ENCODE measurements at regions not wholly inside any gene's neighbourhood (a gene's known extent, or its start where the extent isn't known, plus 50 kb on each side); places are given as distances from the start of the nearest gene placed in this dataset.

DNA sequence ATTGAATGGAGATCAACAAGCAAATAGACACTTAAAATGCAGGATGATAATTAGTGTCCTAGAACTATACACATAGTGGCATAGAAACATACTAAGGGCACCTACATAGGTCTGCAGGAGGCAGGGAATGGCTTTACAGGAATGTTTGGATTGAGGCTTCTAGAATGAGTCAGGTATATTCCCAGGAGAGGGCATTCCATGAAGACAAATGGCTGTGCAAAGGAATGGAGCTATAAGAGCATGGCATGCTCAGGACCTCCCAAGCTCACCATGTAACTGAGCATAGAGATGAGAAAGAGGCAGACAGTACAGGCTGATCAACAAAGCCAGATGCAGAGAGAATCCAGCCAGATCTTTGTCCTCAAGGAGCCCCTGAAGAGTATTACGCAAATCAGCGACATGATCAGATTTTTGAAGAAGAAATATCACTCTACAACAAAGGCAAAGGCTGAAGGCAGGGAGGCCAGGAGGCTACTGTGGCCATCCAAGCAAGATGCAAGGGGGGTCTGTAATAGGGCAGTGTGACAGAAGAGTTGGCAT lies 211.1 kb upstream of the MTNR1B start:
- ChIA-PET POLR2A (no interaction called here), CTCF (no interaction called here)
- DNase-seq (ENCODE audit: extremely low spot score), result no peak
- no peak for TF ChIP-seq FOXM1 (IDR thresholded peaks at IDR 0.05; ENCODE audit: borderline replicate concordance)
- TF ChIP-seq TARDBP (IDR thresholded peaks at IDR 0.05), result no peak
- no peak for TF ChIP-seq ARNT (IDR thresholded peaks at IDR 0.05)
- no peak for TF ChIP-seq CTBP1 (IDR thresholded peaks at IDR 0.05; ENCODE audit: borderline replicate concordance)
- TF ChIP-seq LEF1 (IDR thresholded peaks at IDR 0.05; ENCODE audit: borderline replicate concordance), result no peak
- TF ChIP-seq FOXK2 (IDR thresholded peaks at IDR 0.05), result no peak

DNA sequence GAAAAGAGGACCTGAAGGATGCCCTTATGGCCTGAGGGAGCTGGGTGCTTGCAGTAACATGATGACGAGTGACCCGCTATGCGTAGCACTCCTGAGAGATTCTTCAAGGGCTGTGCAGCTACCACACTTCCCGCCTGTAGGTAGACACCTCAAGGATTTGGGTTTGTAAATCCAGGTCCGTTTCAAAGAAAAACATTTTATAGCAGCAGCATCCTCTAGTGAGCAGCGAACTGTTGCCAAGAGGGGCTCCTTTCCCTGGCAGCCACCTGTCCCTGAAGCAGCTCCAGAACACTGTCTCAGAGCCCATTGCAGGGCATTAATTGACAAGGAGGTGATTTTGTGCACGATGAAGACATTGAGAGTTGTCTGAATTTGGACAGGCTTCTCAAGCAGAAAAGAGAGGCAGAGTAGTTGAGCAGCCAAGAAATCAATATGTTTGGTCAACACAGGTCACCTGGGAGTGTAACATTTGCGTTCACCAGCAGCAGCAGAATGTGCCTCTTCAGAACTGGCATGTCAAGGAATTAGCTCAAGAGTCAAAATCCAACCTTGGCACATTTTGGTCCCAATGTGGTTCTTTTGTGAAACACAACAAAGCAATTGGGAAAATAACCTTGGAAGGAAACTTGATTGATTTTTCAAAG lies 209.8 kb upstream of the MTNR1B start:
- no peak for DNase-seq (ENCODE audit: extremely low spot score)
- ChIA-PET CTCF (interaction anchor here (0.5 kb wide), 1 partner anchor 109 kb away, joined by 4 read pairs; no protein-coding TSS in a partner anchor), POLR2A (no interaction called here)
- no peak for TF ChIP-seq SUZ12 (IDR thresholded peaks at IDR 0.05)
- TF ChIP-seq HDGF (IDR thresholded peaks at IDR 0.05; ENCODE audit: borderline replicate concordance), result no peak
- no peak for TF ChIP-seq ELF4 (IDR thresholded peaks at IDR 0.05)
- TF ChIP-seq FOXA1 (IDR thresholded peaks at IDR 0.05), result no peak
- TF ChIP-seq CTBP1 (IDR thresholded peaks at IDR 0.05; ENCODE audit: borderline replicate concordance), result no peak
- no peak for TF ChIP-seq FOXM1 (IDR thresholded peaks at IDR 0.05; ENCODE audit: borderline replicate concordance)
- no peak for TF ChIP-seq SP1 (IDR thresholded peaks at IDR 0.05)
- TF ChIP-seq, protein P1, sequence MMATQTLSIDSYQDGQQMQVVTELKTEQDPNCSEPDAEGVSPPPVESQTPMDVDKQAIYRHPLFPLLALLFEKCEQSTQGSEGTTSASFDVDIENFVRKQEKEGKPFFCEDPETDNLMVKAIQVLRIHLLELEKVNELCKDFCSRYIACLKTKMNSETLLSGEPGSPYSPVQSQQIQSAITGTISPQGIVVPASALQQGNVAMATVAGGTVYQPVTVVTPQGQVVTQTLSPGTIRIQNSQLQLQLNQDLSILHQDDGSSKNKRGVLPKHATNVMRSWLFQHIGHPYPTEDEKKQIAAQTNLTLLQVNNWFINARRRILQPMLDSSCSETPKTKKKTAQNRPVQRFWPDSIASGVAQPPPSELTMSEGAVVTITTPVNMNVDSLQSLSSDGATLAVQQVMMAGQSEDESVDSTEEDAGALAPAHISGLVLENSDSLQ (IDR thresholded peaks at IDR 0.05), result no peak
- no peak for TF ChIP-seq FOXK2 (IDR thresholded peaks at IDR 0.05)
- no peak for TF ChIP-seq LEF1 (IDR thresholded peaks at IDR 0.05; ENCODE audit: borderline replicate concordance)

DNA sequence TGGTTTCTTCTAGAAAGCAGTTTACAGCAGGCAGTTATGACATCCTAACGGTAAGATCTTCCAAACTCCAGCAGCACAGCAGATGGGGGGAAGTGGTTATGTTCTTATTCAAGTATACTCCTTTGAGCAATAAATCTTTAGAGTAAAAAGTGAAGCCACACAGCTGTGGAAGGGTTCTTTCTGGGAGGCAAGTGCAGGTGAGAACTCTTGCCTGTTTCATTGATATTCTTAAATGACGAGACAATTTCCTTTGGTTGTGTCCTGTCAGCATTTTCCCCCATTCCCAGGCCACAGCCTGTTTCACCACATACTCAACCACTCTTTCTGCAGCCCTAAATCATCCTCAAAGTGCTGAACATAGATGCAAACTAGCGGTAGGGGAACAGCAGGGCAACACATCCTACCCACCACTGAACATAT lies 207.3 kb upstream of the MTNR1B start:
- ChIA-PET POLR2A (no interaction called here), CTCF (no interaction called here)
- no peak for TF ChIP-seq SUZ12 (IDR thresholded peaks at IDR 0.05)
- TF ChIP-seq CTBP1 (IDR thresholded peaks at IDR 0.05; ENCODE audit: borderline replicate concordance), result no peak
- TF ChIP-seq, protein P1 (IDR thresholded peaks at IDR 0.05), result no peak
- TF ChIP-seq TARDBP (IDR thresholded peaks at IDR 0.05), result no peak
- no peak for TF ChIP-seq ZNF384 (IDR thresholded peaks at IDR 0.05)
- DNase-seq (ENCODE audit: extremely low spot score), result no peak

DNA sequence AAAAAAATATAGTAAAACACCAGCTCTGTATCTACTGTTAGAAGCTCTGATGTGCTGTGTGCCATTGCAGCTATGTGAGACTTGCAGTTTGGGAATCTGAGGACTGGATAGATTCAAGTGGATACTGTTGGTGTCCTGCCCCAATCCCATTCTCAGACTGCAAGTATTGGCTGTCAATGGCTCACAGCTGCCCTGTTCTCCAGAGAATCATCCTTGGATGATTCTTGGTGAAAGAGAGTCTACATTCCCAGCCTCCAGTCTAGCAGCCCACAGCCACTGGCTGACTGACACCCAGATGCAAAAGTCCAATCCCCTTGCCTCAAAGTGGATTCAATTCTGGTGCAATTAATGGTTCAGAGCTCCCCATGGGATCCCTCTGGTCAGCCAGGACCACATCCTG lies 206.1 kb upstream of the MTNR1B start:
- no peak for DNase-seq (ENCODE audit: extremely low spot score)
- CTCF ChIA-PET, result no interaction called here
- POLR2A ChIA-PET, result no interaction called here
- no peak for TF ChIP-seq SP1 (IDR thresholded peaks at IDR 0.05)
- TF ChIP-seq, protein P1 (IDR thresholded peaks at IDR 0.05), result no peak
- TF ChIP-seq L3MBTL2 (conservative IDR thresholded peaks at IDR 0.05), result no peak

DNA sequence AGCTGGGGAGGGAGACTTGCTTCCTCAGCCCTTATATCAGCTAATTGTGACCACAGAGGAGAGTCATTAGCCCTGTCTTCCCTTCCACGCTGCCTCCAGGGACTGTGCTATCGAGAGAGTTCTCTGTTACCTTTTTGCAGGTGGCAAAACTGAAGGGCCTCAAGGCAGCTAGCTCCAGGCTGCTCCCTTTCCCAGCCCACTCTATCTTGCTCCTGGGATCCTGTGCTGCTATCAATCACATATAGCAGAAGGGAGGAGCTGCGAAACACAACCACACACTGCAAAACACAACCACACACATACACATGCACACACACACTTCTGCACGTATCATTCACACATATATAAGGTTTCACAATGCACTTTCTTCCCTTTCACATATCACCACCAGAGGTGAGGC lies 205.3 kb upstream of the MTNR1B start:
- no peak for TF ChIP-seq SUZ12 (IDR thresholded peaks at IDR 0.05)
- no peak for TF ChIP-seq FOXM1 (IDR thresholded peaks at IDR 0.05; ENCODE audit: borderline replicate concordance)
- no peak for TF ChIP-seq TARDBP (IDR thresholded peaks at IDR 0.05)
- no peak for TF ChIP-seq ZNF384 (IDR thresholded peaks at IDR 0.05)
- no peak for TF ChIP-seq FOXA1 (IDR thresholded peaks at IDR 0.05)
- no peak for TF ChIP-seq NFRKB (IDR thresholded peaks at IDR 0.05)
- TF ChIP-seq HDGF (IDR thresholded peaks at IDR 0.05; ENCODE audit: borderline replicate concordance), result no peak
- no peak for TF ChIP-seq ELF4 (IDR thresholded peaks at IDR 0.05)
- ChIA-PET CTCF (no interaction called here), POLR2A (no interaction called here)
- no peak for DNase-seq (ENCODE audit: extremely low spot score)

DNA sequence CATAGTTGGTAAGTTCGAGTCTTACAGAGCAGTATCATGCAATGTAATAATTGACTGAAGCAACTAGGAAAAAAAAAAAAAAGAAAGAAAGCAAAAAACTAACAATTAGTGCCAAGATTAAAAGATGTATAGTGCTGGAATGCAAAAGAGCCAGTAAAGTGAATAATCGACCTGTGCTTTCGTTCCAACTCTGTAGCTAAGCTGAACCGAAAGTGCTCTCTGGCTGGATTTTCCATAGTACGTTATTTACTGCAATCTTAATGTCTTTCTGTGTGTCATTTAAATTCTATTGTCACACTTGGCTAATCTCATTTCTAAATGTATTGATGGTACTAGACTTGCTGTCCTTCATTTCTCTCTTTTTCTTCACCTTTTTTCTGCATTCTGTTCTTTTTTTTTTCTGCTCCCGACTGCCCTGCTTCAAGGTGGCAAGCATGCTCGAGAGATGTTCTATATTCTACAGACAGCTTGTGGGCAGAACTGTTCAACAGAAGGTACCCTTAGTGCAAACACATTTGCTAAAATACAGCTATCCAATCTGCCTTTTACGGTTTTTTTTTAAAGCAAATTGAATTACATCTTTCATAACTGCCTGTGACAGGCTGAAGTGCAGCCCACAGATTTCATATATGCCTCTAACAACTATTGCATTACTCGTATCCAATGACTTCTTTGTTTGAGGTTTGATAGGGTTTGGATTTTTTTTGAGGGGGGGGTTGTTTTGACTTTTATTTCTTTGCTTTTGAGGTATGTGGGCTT lies 204.2 kb upstream of the MTNR1B start:
- ChIA-PET CTCF (no interaction called here), POLR2A (no interaction called here)
- TF ChIP-seq L3MBTL2 (conservative IDR thresholded peaks at IDR 0.05) (no peak), SP1 (IDR thresholded peaks at IDR 0.05) (no peak), LEF1 (IDR thresholded peaks at IDR 0.05; ENCODE audit: borderline replicate concordance) (no peak), ARNT (IDR thresholded peaks at IDR 0.05) (no peak), FOXK2 (IDR thresholded peaks at IDR 0.05) (no peak), ELF4 (IDR thresholded peaks at IDR 0.05) (no peak), CTBP1 (IDR thresholded peaks at IDR 0.05; ENCODE audit: borderline replicate concordance) (no peak), FOXM1 (IDR thresholded peaks at IDR 0.05; ENCODE audit: borderline replicate concordance) (no peak)
- no peak for DNase-seq (ENCODE audit: extremely low spot score)

DNA sequence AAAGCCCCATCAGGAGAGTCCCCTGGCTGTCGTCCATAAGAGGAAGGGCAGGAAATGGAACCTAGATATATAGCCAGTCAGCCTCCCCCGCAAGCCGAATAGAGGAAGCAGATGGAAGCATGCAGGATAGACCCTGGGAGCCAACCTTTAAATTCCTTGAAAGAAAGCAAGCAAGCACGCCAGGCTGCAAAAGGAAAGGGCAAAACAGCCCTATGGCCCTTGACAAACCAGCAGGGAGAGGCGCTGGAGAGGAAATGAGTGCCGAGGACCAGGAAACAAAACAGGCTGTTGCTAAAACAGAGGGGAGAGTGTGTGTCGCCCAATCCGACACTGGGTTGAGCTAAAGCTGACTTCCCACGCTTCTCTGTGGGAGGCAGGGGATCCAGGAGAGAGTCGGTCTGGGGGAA lies 203.5 kb upstream of the MTNR1B start:
- POLR2A ChIA-PET, result no interaction called here
- no peak for TF ChIP-seq FOXA1 (IDR thresholded peaks at IDR 0.05)
- TF ChIP-seq SUZ12 (IDR thresholded peaks at IDR 0.05), result no peak
- TF ChIP-seq FOXM1 (IDR thresholded peaks at IDR 0.05; ENCODE audit: borderline replicate concordance), result no peak
- TF ChIP-seq CTBP1 (IDR thresholded peaks at IDR 0.05; ENCODE audit: borderline replicate concordance), result no peak
- no peak for TF ChIP-seq HDGF (IDR thresholded peaks at IDR 0.05; ENCODE audit: borderline replicate concordance)
- TF ChIP-seq NFRKB (IDR thresholded peaks at IDR 0.05), result no peak
- no peak for TF ChIP-seq BHLHE40 (IDR thresholded peaks at IDR 0.05; ENCODE audit: borderline replicate concordance)
- no peak for TF ChIP-seq FOXK2 (IDR thresholded peaks at IDR 0.05)
- no peak for TF ChIP-seq L3MBTL2 (conservative IDR thresholded peaks at IDR 0.05)
- TF ChIP-seq ZNF384 (IDR thresholded peaks at IDR 0.05), result no peak
- no peak for TF ChIP-seq SP1 (IDR thresholded peaks at IDR 0.05)
- TF ChIP-seq, protein P1 (IDR thresholded peaks at IDR 0.05), result no peak
- no peak for TF ChIP-seq LEF1 (IDR thresholded peaks at IDR 0.05; ENCODE audit: borderline replicate concordance)
- no peak for TF ChIP-seq ARNT (IDR thresholded peaks at IDR 0.05)
- TF ChIP-seq TARDBP (IDR thresholded peaks at IDR 0.05), result no peak
- TF ChIP-seq ELF4 (IDR thresholded peaks at IDR 0.05), result no peak
- CTCF ChIA-PET, result no interaction called here
- DNase-seq (ENCODE audit: extremely low spot score), result no peak

Data from HEK293T (cell line).